ENCODE measurements at regions not wholly inside any gene's neighbourhood (a gene's known extent, or its start where the extent isn't known, plus 50 kb on each side); places are given as distances from the start of the nearest gene placed in this dataset.

DNA sequence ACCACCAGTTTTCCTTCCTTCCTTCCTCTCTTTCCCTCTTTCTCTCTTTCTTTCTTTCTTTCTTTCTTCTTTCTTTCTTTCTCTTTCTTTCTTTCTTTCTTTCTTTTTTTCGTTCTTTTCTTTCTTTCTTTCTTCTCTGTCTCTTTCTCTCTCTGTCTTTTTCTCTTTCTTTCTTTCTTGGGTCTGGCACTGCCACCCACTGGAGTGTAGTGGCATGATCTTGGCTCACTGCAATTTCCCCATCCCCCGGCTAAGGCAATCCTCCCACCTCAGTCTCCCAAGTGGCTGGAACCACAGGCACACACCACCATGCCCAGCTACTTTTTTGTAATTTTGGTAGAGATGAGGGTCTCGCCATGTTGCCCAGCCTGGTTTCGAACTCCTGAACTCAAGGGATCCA is 51.6 kb upstream of the NHS start:
- TF ChIP-seq, protein P1, sequence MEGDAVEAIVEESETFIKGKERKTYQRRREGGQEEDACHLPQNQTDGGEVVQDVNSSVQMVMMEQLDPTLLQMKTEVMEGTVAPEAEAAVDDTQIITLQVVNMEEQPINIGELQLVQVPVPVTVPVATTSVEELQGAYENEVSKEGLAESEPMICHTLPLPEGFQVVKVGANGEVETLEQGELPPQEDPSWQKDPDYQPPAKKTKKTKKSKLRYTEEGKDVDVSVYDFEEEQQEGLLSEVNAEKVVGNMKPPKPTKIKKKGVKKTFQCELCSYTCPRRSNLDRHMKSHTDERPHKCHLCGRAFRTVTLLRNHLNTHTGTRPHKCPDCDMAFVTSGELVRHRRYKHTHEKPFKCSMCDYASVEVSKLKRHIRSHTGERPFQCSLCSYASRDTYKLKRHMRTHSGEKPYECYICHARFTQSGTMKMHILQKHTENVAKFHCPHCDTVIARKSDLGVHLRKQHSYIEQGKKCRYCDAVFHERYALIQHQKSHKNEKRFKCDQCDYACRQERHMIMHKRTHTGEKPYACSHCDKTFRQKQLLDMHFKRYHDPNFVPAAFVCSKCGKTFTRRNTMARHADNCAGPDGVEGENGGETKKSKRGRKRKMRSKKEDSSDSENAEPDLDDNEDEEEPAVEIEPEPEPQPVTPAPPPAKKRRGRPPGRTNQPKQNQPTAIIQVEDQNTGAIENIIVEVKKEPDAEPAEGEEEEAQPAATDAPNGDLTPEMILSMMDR (IDR thresholded peaks at IDR 0.05), result no peak
- intact Hi-C loops (cut with DNase I), result no loop called here
- no peak overlapping the region for H3K27ac ChIP-seq
- H3K36me3 ChIP-seq, result no peaks in the 10 kb centered on the region
- no peaks in the 10 kb centered on the region for H3K27me3 ChIP-seq (ENCODE audit: low read depth)
- no peak for DNase-seq
- no peak for ATAC-seq
- no peaks in the 10 kb centered on the region for H3K4me1 ChIP-seq
- no peaks in the 10 kb centered on the region for H3K9me3 ChIP-seq
- H3K4me3 ChIP-seq, result no peak overlapping the region
